ENCODE measurements at regions not wholly inside any gene's neighbourhood (a gene's known extent, or its start where the extent isn't known, plus 50 kb on each side); places are given as distances from the start of the nearest gene placed in this dataset.
A peak's percentile ranks its signal among the peaks of the same experiment; 100 is the strongest.

GRCh38 chr20:59398537-59399205 is 98.3 kb downstream of the EDN3 start:
- H3K36me3 ChIP-seq: no peaks in the 10 kb centered on the region
- H3K27me3 ChIP-seq: peaks cover 14% of the 10 kb centered on the region
- no peak overlapping the region for H3K4me3 ChIP-seq
- H3K9me3 ChIP-seq: no peaks in the 10 kb centered on the region
- DNase-seq: no peak

GRCh38 chr20:59399426-59400099 is 99.2 kb downstream of the EDN3 start:
- no peaks in the 10 kb centered on the region for H3K36me3 ChIP-seq
- no peak overlapping the region for H3K4me3 ChIP-seq
- no peaks in the 10 kb centered on the region for H3K9me3 ChIP-seq
- H3K27me3 ChIP-seq: peaks cover 22% of the 10 kb centered on the region
- DNase-seq: no peak

GRCh38 chr20:59400708-59401107 is 100.3 kb downstream of the EDN3 start:
- H3K27me3 ChIP-seq: peaks cover 25% of the 10 kb centered on the region
- H3K36me3 ChIP-seq: no peaks in the 10 kb centered on the region
- H3K4me3 ChIP-seq: no peak overlapping the region
- no peaks in the 10 kb centered on the region for H3K9me3 ChIP-seq
- DNase-seq: no peak

- H3K4me3 ChIP-seq: no peak overlapping the region
- peaks cover 25% of the 10 kb centered on the region for H3K27me3 ChIP-seq
- no peaks in the 10 kb centered on the region for H3K9me3 ChIP-seq
- H3K36me3 ChIP-seq: no peaks in the 10 kb centered on the region
- no peak for DNase-seq
Measured at GRCh38 chr20:59402681-59403080, 102.3 kb downstream of the EDN3 start.

- DNase-seq: peak; percentile 39
- Histone ChIP-seq H3K4me3 (no peak overlapping the region), H3K27me3 (peaks cover 25% of the 10 kb centered on the region), H3K36me3 (no peaks in the 10 kb centered on the region), H3K9me3 (no peaks in the 10 kb centered on the region)
Measured at GRCh38 chr20:59403261-59403961, 103.0 kb downstream of the EDN3 start.

- DNase-seq: no peak
- no peak overlapping the region for H3K4me3 ChIP-seq
- no peaks in the 10 kb centered on the region for H3K36me3 ChIP-seq
- no peaks in the 10 kb centered on the region for H3K9me3 ChIP-seq
- H3K27me3 ChIP-seq: peaks cover 25% of the 10 kb centered on the region
Measured at GRCh38 chr20:59403962-59404314, 103.5 kb downstream of the EDN3 start.

- no peak overlapping the region for H3K4me3 ChIP-seq
- no peaks in the 10 kb centered on the region for H3K9me3 ChIP-seq
- peaks cover 25% of the 10 kb centered on the region for H3K27me3 ChIP-seq
- H3K36me3 ChIP-seq: no peaks in the 10 kb centered on the region
- DNase-seq: no peak
Measured at GRCh38 chr20:59404749-59405148, 104.3 kb downstream of the EDN3 start.

- Histone ChIP-seq H3K4me3 (no peak overlapping the region), H3K27me3 (peaks cover 25% of the 10 kb centered on the region), H3K36me3 (no peaks in the 10 kb centered on the region), H3K9me3 (no peaks in the 10 kb centered on the region)
- no peak for DNase-seq
Measured at GRCh38 chr20:59405226-59406200, 105.1 kb downstream of the EDN3 start.

- Histone ChIP-seq H3K4me3 (no peak overlapping the region), H3K27me3 (peaks cover 23% of the 10 kb centered on the region), H3K36me3 (no peaks in the 10 kb centered on the region), H3K9me3 (no peaks in the 10 kb centered on the region)
- no peak for DNase-seq
Measured at GRCh38 chr20:59406446-59406845, 106.0 kb downstream of the EDN3 start.

- no peaks in the 10 kb centered on the region; the same call in 1 of the 2 replicates for H3K27me3 ChIP-seq
- H3K36me3 ChIP-seq: no peaks in the 10 kb centered on the region
- no peaks in the 10 kb centered on the region for H3K9me3 ChIP-seq
- no peak overlapping the region for H3K4me3 ChIP-seq
- DNase-seq: no peak
Measured at GRCh38 chr20:59411170-59411569, 110.8 kb downstream of the EDN3 start.

- Histone ChIP-seq H3K4me3 (no peak overlapping the region), H3K27me3 (no peaks in the 10 kb centered on the region; the same call in 1 of the 2 replicates), H3K36me3 (no peaks in the 10 kb centered on the region), H3K9me3 (no peaks in the 10 kb centered on the region)
- no peak for DNase-seq
Measured at GRCh38 chr20:59411589-59411988, 111.2 kb downstream of the EDN3 start.

- Histone ChIP-seq H3K4me3 (no peak overlapping the region), H3K27me3 (no peaks in the 10 kb centered on the region; the same call in 1 of the 2 replicates)
Measured at GRCh38 chr20:59412181-59412580, 111.8 kb downstream of the EDN3 start.

GRCh38 chr20:59412875-59413284 is 112.5 kb downstream of the EDN3 start:
- no peaks in the 10 kb centered on the region for H3K9me3 ChIP-seq
- H3K27me3 ChIP-seq: 0 out of 2 replicates have a peak, but pooled peaks cover 4% of the 10 kb centered on the region
- no peak for DNase-seq
- H3K36me3 ChIP-seq: no peaks in the 10 kb centered on the region
- no peak overlapping the region for H3K4me3 ChIP-seq

More at GRCh38 chr20:59412181-59412580, 111.8 kb downstream of the EDN3 start:
- no peaks in the 10 kb centered on the region for H3K36me3 ChIP-seq
- no peaks in the 10 kb centered on the region for H3K9me3 ChIP-seq
- no peak for DNase-seq

GRCh38 chr20:59413326-59413865 is 113.0 kb downstream of the EDN3 start:
- Histone ChIP-seq H3K27me3 (0 out of 2 replicates have a peak, but pooled peaks cover 4% of the 10 kb centered on the region), H3K36me3 (no peaks in the 10 kb centered on the region), H3K9me3 (no peaks in the 10 kb centered on the region), H3K4me3 (no peak overlapping the region)
- no peak for DNase-seq

GRCh38 chr20:59414936-59415623 is 114.7 kb downstream of the EDN3 start:
- DNase-seq: no peak
- Histone ChIP-seq H3K9me3 (no peaks in the 10 kb centered on the region), H3K27me3 (peaks cover 7% of the 10 kb centered on the region)

GRCh38 chr20:59416916-59417315 is 116.5 kb downstream of the EDN3 start:
- H3K36me3 ChIP-seq: no peaks in the 10 kb centered on the region
- no peak overlapping the region for H3K4me3 ChIP-seq
- DNase-seq: no peak
- H3K27me3 ChIP-seq: peaks cover 9% of the 10 kb centered on the region
- H3K9me3 ChIP-seq: no peaks in the 10 kb centered on the region

More at GRCh38 chr20:59414936-59415623, 114.7 kb downstream of the EDN3 start:
- no peaks in the 10 kb centered on the region for H3K36me3 ChIP-seq
- no peak overlapping the region for H3K4me3 ChIP-seq

All from MG63 (cell line).